SK-N-MC (cell line): ENCODE measurements at regions not wholly inside any gene's neighbourhood (a gene's known extent, or its start where the extent isn't known, plus 50 kb on each side); places are given as distances from the start of the nearest gene placed in this dataset.

Experiments used
- EZH2 ChIP-seq: fragments of 200-600 bp; sonication (generic); IDR thresholded peaks from one replicate; pipeline ENCODE4 v1.6.1; 2017; ENCODE audit warnings: antibody characterized with exemption
- POLR2AphosphoS5 ChIP-seq: IDR thresholded peaks from 2 replicates; pipeline ENCODE4 v1.6.1; 2012; ENCODE audit warnings: mild to moderate bottlenecking, low read depth, low read length, borderline replicate concordance

DNA sequence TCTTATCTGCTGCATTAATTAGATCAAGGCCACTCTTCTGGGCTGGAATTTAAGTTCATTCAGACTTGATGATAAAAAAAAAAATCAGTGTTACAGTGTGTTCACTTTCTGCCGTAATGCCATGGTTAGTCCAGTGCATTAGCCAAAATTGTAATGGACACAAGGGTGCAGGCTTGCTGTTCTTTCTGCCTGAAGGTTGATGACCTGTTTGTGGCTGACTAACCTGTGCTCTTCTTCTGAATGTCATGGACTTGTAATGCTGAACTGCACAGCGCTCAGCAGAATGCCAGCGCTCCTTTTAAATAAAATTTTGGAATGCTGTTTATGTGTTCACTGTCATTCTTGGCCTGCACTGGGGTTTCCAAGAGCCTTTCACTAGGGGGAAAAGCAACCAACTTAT, 323.2 kb downstream of the ZNF248 start:
- TF ChIP-seq POLR2AphosphoS5, result no peak
- TF ChIP-seq EZH2, result no peak
